Trophoblast cell (in vitro differentiated cells and primary cell): ENCODE measurements at regions not wholly inside any gene's neighbourhood (a gene's known extent, or its start where the extent isn't known, plus 50 kb on each side); places are given as distances from the start of the nearest gene placed in this dataset.

ENCODE experiments used
- DNase-seq, 2 donors: peaks; one replicate each; pipeline ENCODE4 v3.0.0-alpha.2; 2016
- H2AFZ ChIP-seq: 2 replicates; pipeline ENCODE4 v1.6.1; 2013; ENCODE audit warnings: low read length, moderate library complexity, mild to moderate bottlenecking; ENCODE audit not compliant: insufficient read depth, poor library complexity
- H2AK5ac ChIP-seq: 2 replicates; pipeline ENCODE4 v1.6.1; 2013; ENCODE audit warnings: mild to moderate bottlenecking, low read length
- H2BK120ac ChIP-seq: 2 replicates; pipeline ENCODE4 v1.6.1; 2013; ENCODE audit warnings: low read length, mild to moderate bottlenecking, moderate library complexity; ENCODE audit not compliant: insufficient read depth, poor library complexity
- H2BK12ac ChIP-seq: 2 replicates; pipeline ENCODE4 v1.6.1; 2013; ENCODE audit warnings: mild to moderate bottlenecking, low read length, moderate library complexity
- H2BK5ac ChIP-seq: 2 replicates; pipeline ENCODE4 v1.6.1; 2013; ENCODE audit warnings: low read length, low read depth, moderate library complexity, mild to moderate bottlenecking; ENCODE audit not compliant: poor library complexity
- H3K14ac ChIP-seq: 2 replicates; pipeline ENCODE4 v1.6.1; 2013; ENCODE audit warnings: mild to moderate bottlenecking, low read length
- H3K18ac ChIP-seq: 2 replicates; pipeline ENCODE4 v1.6.1; 2013; ENCODE audit warnings: mild to moderate bottlenecking, low read length
- H3K23ac ChIP-seq: 2 replicates; pipeline ENCODE4 v1.6.1; 2013; ENCODE audit warnings: low read length
- H3K27ac ChIP-seq: 2 replicates; pipeline ENCODE4 v1.5.1; 2013; ENCODE audit warnings: low read depth, mild to moderate bottlenecking, inconsistent platforms, low read length, moderate library complexity
- H3K27me3 ChIP-seq: 2 replicates; pipeline ENCODE4 v1.6.1; 2013; ENCODE audit warnings: inconsistent platforms, mild to moderate bottlenecking, low read length, moderate library complexity; ENCODE audit not compliant: insufficient read depth
- H3K36me3 ChIP-seq, 2 experiments: 1 replicate in 1 of 2; 2 replicates in 1 of 2; pipeline ENCODE4 v1.6.1; 2013; ENCODE audit warnings: low read length in 2 of 2, mild to moderate bottlenecking in 2 of 2, moderate library complexity in 1 of 2; ENCODE audit not compliant: insufficient read depth in 2 of 2, control insufficient read depth in 1 of 2
- H3K4ac ChIP-seq: 2 replicates; pipeline ENCODE4 v1.6.1; 2013; ENCODE audit warnings: low read depth, mild to moderate bottlenecking, low read length, moderate library complexity
- H3K4me1 ChIP-seq, 2 experiments: 1 replicate in 1 of 2; 2 replicates in 1 of 2; pipeline ENCODE4 v1.6.1; 2013; ENCODE audit warnings: low read length in 2 of 2, mild to moderate bottlenecking in 2 of 2, moderate library complexity in 1 of 2; ENCODE audit not compliant: insufficient read depth in 2 of 2, control insufficient read depth in 1 of 2
- H3K4me2 ChIP-seq: 2 replicates; pipeline ENCODE4 v1.6.1; 2013; ENCODE audit warnings: inconsistent platforms, mild to moderate bottlenecking, low read length, moderate library complexity
- H3K4me3 ChIP-seq: 2 replicates; pipeline ENCODE4 v1.5.1; 2013; ENCODE audit warnings: mild to moderate bottlenecking, low read depth, low read length, inconsistent platforms
- H3K79me1 ChIP-seq: one replicate; pipeline ENCODE4 v1.6.1; 2013; ENCODE audit warnings: low read length
- H3K79me2 ChIP-seq: 2 replicates; pipeline ENCODE4 v1.6.1; 2013; ENCODE audit warnings: low read length, mild to moderate bottlenecking; ENCODE audit not compliant: control insufficient read depth, insufficient read depth, poor library complexity
- H3K9ac ChIP-seq: 2 replicates; pipeline ENCODE4 v1.6.1; 2013; ENCODE audit warnings: mild to moderate bottlenecking, low read length
- H3K9me3 ChIP-seq: 2 replicates; pipeline ENCODE4 v1.6.1; 2013; ENCODE audit warnings: low read depth, mild to moderate bottlenecking, control low read depth, inconsistent platforms, low read length; ENCODE audit not compliant: insufficient read depth
- H4K12ac ChIP-seq: 2 replicates; pipeline ENCODE4 v1.6.1; 2013; ENCODE audit warnings: low read depth, mild to moderate bottlenecking, low read length, moderate library complexity
- H4K8ac ChIP-seq: 2 replicates; pipeline ENCODE4 v1.6.1; 2013; ENCODE audit warnings: low read depth, mild to moderate bottlenecking, low read length, moderate library complexity
- H4K91ac ChIP-seq: one replicate; pipeline ENCODE4 v1.6.1; 2013; ENCODE audit warnings: low read depth, mild to moderate bottlenecking, low read length, moderate library complexity
- WGBS: extraction: QIAGEN DNeasy Blood & Tissue Kit; methylation state at CpG from one replicate; pipeline ENCODE4 v1.1.7; 2013; ENCODE audit warnings: missing lambda C conversion rate; ENCODE audit not compliant: insufficient read length, insufficient coverage; ENCODE audit errors: extremely low coverage; 5-methylcytosine and 5-hydroxymethylcytosine counted together

GRCh38 chr18:27415495-27415894, 230.4 kb upstream of the CHST9 start:
- no peaks in the 10 kb centered on the region for H3K79me2 ChIP-seq
- H3K9me3 ChIP-seq = no peaks in the 10 kb centered on the region
- H4K12ac ChIP-seq = no peak overlapping the region
- H3K36me3 ChIP-seq = no peaks in the 10 kb centered on the region
- WGBS = no CpG with 5 or more reads among the region's 4 CpGs
- H3K4me2 ChIP-seq = no peak overlapping the region
- no peak overlapping the region for H2BK5ac ChIP-seq
- H3K27me3 ChIP-seq = no peaks in the 10 kb centered on the region
- no peak overlapping the region for H3K23ac ChIP-seq
- no peak overlapping the region for H2BK12ac ChIP-seq
- no peak overlapping the region for H4K91ac ChIP-seq
- no peak overlapping the region for H3K18ac ChIP-seq
- no peak overlapping the region for H3K4me3 ChIP-seq
- H4K8ac ChIP-seq = no peak overlapping the region
- H2BK120ac ChIP-seq = no peak overlapping the region
- H2AK5ac ChIP-seq = no peak overlapping the region
- H3K27ac ChIP-seq = no peak overlapping the region
- no peak for DNase-seq
- H3K79me1 ChIP-seq = no peaks in the 10 kb centered on the region
- H3K4ac ChIP-seq = no peak overlapping the region
- H2AFZ ChIP-seq = no peak overlapping the region
- peaks cover 2% of the 10 kb centered on the region in 2 experiments for H3K4me1 ChIP-seq
- no peak overlapping the region for H3K14ac ChIP-seq
- no peak overlapping the region for H3K9ac ChIP-seq

- Histone ChIP-seq H2AK5ac (no peak overlapping the region), H3K79me2 (no peaks in the 10 kb centered on the region), H3K27me3 (no peaks in the 10 kb centered on the region), H4K12ac (no peak overlapping the region), H3K9me3 (no peaks in the 10 kb centered on the region), H3K4me1 (peaks cover 2% of the 10 kb centered on the region in 2 experiments), H4K8ac (no peak overlapping the region), H3K4ac (no peak overlapping the region), H3K79me1 (no peaks in the 10 kb centered on the region), H3K18ac (no peak overlapping the region), H3K4me2 (no peak overlapping the region), H3K36me3 (no peaks in the 10 kb centered on the region), H3K23ac (no peak overlapping the region), H2BK120ac (no peak overlapping the region), H2BK12ac (no peak overlapping the region), H3K14ac (no peak overlapping the region), H3K9ac (no peak overlapping the region), H3K4me3 (no peak overlapping the region), H2AFZ (no peak overlapping the region), H3K27ac (no peak overlapping the region), H4K91ac (no peak overlapping the region), H2BK5ac (no peak overlapping the region)
- WGBS = no CpG with 5 or more reads among the region's 1 CpG
- DNase-seq = no peak
These were observed 229.6 kb upstream of the CHST9 start for GRCh38 chr18:27414682-27415081.

GRCh38 chr18:27413495-27414401, 228.6 kb upstream of the CHST9 start:
- H3K4me1 ChIP-seq = peaks cover 2% of the 10 kb centered on the region in 2 experiments
- H3K9me3 ChIP-seq = no peaks in the 10 kb centered on the region
- no peak overlapping the region for H3K27ac ChIP-seq
- peak overlapping the region; percentile 21 for H2BK5ac ChIP-seq
- no peaks in the 10 kb centered on the region for H3K79me1 ChIP-seq
- no peak overlapping the region for H2BK12ac ChIP-seq
- no peak overlapping the region for H3K4ac ChIP-seq
- H3K23ac ChIP-seq = no peak overlapping the region
- peak overlapping the region; percentile 40 for H3K4me2 ChIP-seq
- peak overlapping the region; percentile 47 for H4K8ac ChIP-seq
- no peak overlapping the region for H2BK120ac ChIP-seq
- H3K4me3 ChIP-seq = no peak overlapping the region
- no peaks in the 10 kb centered on the region for H3K27me3 ChIP-seq
- H2AFZ ChIP-seq = no peak overlapping the region
- no peak overlapping the region for H3K14ac ChIP-seq
- no peaks in the 10 kb centered on the region for H3K36me3 ChIP-seq
- DNase-seq = peak; percentile 52 to 84
- H3K18ac ChIP-seq = no peak overlapping the region
- no peak overlapping the region for H4K91ac ChIP-seq
- H3K79me2 ChIP-seq = no peaks in the 10 kb centered on the region
- WGBS = no CpG with 5 or more reads among the region's 7 CpGs
- H3K9ac ChIP-seq = no peak overlapping the region
- H2AK5ac ChIP-seq = no peak overlapping the region
- no peak overlapping the region for H4K12ac ChIP-seq

GRCh38 chr18:27412556-27412955, 227.4 kb upstream of the CHST9 start:
- H4K91ac ChIP-seq = no peak overlapping the region
- WGBS = no CpG with 5 or more reads among the region's 1 CpG
- no peak overlapping the region for H4K8ac ChIP-seq
- no peaks in the 10 kb centered on the region for H3K27me3 ChIP-seq
- no peak overlapping the region for H3K18ac ChIP-seq
- no peak overlapping the region for H3K9ac ChIP-seq
- H3K36me3 ChIP-seq = no peaks in the 10 kb centered on the region
- H3K23ac ChIP-seq = no peak overlapping the region
- no peak overlapping the region for H2AK5ac ChIP-seq
- H3K4me3 ChIP-seq = no peak overlapping the region
- no peak overlapping the region for H3K4ac ChIP-seq
- H2AFZ ChIP-seq = no peak overlapping the region
- H3K79me1 ChIP-seq = no peaks in the 10 kb centered on the region
- no peak overlapping the region for H3K4me2 ChIP-seq
- H4K12ac ChIP-seq = no peak overlapping the region
- H3K27ac ChIP-seq = no peak overlapping the region
- no peaks in the 10 kb centered on the region for H3K9me3 ChIP-seq
- no peak overlapping the region for H2BK120ac ChIP-seq
- no peak overlapping the region for H3K14ac ChIP-seq
- H3K4me1 ChIP-seq = peaks cover 2% of the 10 kb centered on the region in 2 experiments
- no peak overlapping the region for H2BK5ac ChIP-seq
- no peak overlapping the region for H2BK12ac ChIP-seq
- DNase-seq = no peak
- no peaks in the 10 kb centered on the region for H3K79me2 ChIP-seq
